Caki2 (cell line): ENCODE measurements at regions not wholly inside any gene's neighbourhood (a gene's known extent, or its start where the extent isn't known, plus 50 kb on each side); places are given as distances from the start of the nearest gene placed in this dataset.

Experiments
- DNase-seq: peaks from one replicate; pipeline ENCODE4 v3.0.0-alpha.2; 2015; ENCODE audit warnings: low read depth
- in situ Hi-C: cut with HindIII; loops from 2 replicates; pipeline ENCODE4 v1.10.0; 2016; ENCODE audit warnings: low sequenced_read_pairs, low pct_unique_long_range_greater_than_20kb, mixed read lengths

- DNase-seq: no peak
These were observed 875.1 kb downstream of the NSUN3 start for GRCh38 chr3:94937980-94938379.

DNA sequence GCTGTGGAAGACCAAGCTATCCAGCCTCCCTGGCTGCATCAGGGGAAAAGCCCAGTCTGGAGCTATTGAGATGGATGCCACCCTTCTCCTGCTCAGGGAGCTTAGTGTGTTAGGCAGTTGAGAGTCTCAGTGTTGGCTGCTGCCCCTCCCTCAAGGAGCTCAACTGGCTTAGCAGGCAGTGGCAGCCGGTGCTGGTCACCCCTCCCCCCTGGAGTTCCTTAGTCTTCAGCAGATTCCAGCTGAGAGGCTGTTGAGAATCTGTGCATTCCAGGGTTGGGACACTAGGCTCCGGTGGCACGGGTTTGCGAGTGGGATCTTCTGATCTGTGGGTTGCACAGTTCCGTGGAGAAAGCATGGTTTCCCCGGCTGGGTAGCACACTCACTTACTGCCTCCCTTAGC is 883.8 kb downstream of the NSUN3 start:
- in situ Hi-C loops: no loop called here
- no peak for DNase-seq

More at GRCh38 chr3:94937980-94938379, 875.1 kb downstream of the NSUN3 start:
- in situ Hi-C loops: no loop called here

DNA sequence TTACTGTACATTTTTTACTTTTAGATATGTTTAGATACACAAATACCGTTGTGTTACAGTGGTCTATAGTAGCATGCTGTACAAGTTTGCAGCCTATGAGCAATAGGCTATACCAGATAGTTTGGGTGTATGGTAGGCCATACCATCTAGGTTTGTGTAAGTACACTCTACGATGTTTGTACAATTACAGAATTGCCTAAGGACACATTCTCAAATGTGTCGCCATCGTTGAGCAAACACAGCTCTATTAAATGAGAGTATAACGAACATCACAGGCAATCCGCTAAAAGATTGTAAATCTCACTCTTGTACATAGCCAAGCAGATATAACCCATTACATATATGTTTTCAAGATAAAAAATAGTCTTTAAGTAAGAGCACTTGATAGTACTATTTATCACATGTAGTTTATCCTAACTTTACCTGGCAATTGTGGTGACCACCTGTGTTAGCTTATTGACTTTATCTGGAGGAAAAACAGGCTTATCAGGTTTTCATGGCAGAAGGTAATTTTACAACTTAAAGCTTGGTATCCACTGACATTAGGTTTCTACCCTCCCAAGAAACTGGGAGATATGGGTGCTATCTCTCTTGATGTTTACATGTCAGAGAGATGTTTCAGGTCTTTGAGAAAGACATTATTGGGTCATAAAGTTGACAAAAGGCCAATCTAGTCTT is 898.7 kb downstream of the NSUN3 start:
- DNase-seq: no peak
- in situ Hi-C loops: no loop called here

- in situ Hi-C loops: no loop called here
- DNase-seq: no peak
These were observed 903.1 kb downstream of the NSUN3 start for GRCh38 chr3:94965867-94966475.

DNA sequence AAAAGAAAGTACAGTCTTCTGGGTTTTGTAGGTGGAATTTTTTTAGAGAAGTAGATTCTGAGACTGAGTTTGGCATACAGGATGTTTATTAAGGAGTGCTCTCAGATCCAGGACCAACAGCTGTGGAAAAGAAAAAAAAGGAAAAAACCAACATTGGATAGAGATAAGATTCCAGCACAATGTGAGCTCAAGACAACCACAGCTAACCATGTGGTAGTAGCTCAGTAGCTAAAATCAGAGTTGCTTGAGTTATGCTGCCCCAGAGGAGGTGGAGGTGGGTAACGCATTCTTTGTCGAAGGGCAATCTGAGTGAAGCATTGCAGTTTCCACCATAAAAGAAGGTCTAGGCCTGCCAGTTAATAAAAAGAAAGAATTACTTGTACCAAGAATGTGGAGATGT is 904.3 kb downstream of the NSUN3 start:
- no peak for DNase-seq
- in situ Hi-C loops: no loop called here

DNA sequence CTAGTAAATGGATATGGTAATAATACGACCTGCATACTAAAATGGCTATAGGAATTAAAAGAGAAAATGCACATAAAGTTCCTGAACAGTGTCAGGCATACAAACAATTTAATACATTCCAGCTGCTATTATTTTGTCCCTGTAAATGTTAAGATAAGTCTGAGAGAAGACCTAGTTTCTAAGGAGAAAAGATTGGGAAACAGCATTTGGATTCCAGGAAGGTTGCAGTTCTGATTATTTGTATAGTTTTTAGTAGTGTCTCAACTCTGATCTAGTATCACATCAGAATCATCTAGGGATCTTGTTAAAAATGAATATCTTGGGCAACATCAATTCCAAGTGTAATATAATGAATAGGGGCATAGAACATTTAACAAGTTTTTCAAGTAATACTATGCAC is 905.7 kb downstream of the NSUN3 start:
- in situ Hi-C loops: no loop called here
- DNase-seq: no peak

GRCh38 chr3:94972066-94972465 is 909.2 kb downstream of the NSUN3 start:
- DNase-seq: no peak
- in situ Hi-C loops: no loop called here

GRCh38 chr3:94978084-94978483 is 915.2 kb downstream of the NSUN3 start:
- in situ Hi-C loops: no loop called here
- DNase-seq: no peak

GRCh38 chr3:94985778-94986177 is 922.9 kb downstream of the NSUN3 start:
- in situ Hi-C loops: no loop called here
- no peak for DNase-seq

GRCh38 chr3:94990952-94991705 is 928.3 kb downstream of the NSUN3 start:
- DNase-seq: no peak
- in situ Hi-C loops: no loop called here

GRCh38 chr3:94996743-94997142 is 933.9 kb downstream of the NSUN3 start:
- no peak for DNase-seq
- in situ Hi-C loops: no loop called here

- no peak for DNase-seq
- in situ Hi-C loops: no loop called here
These were observed 939.7 kb downstream of the NSUN3 start for GRCh38 chr3:95002438-95003046.

DNA sequence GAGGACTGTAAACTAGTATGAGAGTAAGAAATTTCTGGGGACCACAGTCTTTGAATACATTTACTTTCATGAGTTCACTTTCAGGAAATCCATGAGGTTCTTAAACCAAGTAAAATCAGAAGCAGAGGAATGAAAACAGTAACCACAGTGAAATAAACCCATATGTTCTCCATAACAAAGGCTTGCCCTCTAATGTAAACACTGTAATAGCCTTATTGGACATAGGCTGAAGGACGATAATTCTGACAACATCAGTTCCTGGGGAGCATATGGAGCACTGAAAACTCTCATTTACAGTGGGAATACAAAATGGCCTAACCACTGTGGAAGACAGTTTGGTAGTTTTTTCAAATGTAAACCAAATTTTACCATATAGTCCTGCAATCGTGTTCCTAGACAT is 965.8 kb downstream of the NSUN3 start:
- in situ Hi-C loops: no loop called here
- DNase-seq: no peak

DNA sequence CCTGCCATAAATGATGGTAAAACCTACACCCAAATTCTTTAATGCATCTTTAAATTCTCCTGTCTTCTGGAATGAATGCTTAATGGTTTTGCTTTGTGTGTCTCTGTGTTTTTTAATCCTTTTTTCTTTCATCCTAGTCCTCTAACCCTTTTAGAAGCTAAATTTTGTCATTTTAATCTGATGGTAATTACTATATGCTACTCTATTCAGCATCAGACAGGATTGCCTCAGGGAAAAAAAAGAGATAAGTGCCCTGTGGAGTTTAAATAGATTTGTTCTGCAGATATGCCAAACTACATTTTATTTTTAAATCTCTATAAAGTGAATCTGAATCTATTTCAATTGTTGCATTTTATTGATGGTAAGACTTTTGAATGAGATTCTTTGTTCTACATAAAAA is 966.8 kb downstream of the NSUN3 start:
- in situ Hi-C loops: no loop called here
- DNase-seq: no peak

- DNase-seq: no peak
- in situ Hi-C loops: no loop called here
These were observed 973.7 kb downstream of the NSUN3 start for GRCh38 chr3:95036526-95037021.

GRCh38 chr3:95037097-95037496 is 974.2 kb downstream of the NSUN3 start:
- no peak for DNase-seq
- in situ Hi-C loops: no loop called here

DNA sequence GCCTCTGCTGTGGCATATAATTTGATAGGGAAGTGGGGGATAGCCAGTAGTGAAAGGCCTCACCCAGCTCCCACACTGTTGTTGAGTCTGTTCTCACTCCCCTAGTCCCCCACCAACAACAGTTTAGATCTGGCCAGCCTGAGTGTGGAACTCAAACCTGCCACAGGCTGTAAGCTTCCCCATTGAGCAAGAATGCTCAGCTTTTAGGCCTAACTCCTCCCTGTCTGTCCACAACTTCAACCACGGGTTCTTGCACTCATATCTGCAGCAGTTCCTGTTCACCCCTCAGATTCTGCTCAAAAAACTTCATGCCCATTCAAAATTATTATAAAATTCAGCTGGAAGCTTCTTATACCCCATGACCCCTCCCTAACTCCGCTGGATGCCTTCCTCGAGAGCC is 975.1 kb downstream of the NSUN3 start:
- in situ Hi-C loops: no loop called here
- DNase-seq: no peak

- in situ Hi-C loops: no loop called here
- DNase-seq: no peak
These were observed 981.2 kb downstream of the NSUN3 start for GRCh38 chr3:95044101-95044500.

- in situ Hi-C loops: no loop called here
These were observed 985.7 kb downstream of the NSUN3 start for GRCh38 chr3:95048564-95048963.

More at GRCh38 chr3:95048564-95048963, 985.7 kb downstream of the NSUN3 start:
- no peak for DNase-seq
